ENCODE measurements at regions not wholly inside any gene's neighbourhood (a gene's known extent, or its start where the extent isn't known, plus 50 kb on each side); places are given as distances from the start of the nearest gene placed in this dataset.

- RAD21 ChIA-PET (ENCODE audit: low non-redundant PET in 1 of 2, low total read pairs in 2 of 2, uncharacterized antibody in 2 of 2, unreplicated experiment in 2 of 2), result no interaction called here
- H2AFZ ChIP-seq (ENCODE audit: low read depth, low read length, poor library complexity, severe bottlenecking), result no peak overlapping the region
- H3K9ac ChIP-seq (ENCODE audit: low read length), result no peak overlapping the region
- no peaks in the 10 kb centered on the region for H4K20me1 ChIP-seq (ENCODE audit: insufficient read depth)
- no peaks in the 10 kb centered on the region for H3K79me2 ChIP-seq (ENCODE audit: insufficient read depth, low read length)
- H3K9me2 ChIP-seq (ENCODE audit: insufficient read depth), result no peaks in the 10 kb centered on the region
- H3K27me3 ChIP-seq (ENCODE audit: insufficient read depth, low read length), result no peaks in the 10 kb centered on the region
- no peaks in the 10 kb centered on the region for H3K36me3 ChIP-seq (ENCODE audit: control insufficient read depth in 1 of 2, insufficient read depth in 2 of 2, low read length in 2 of 2)
- H3K9me3 ChIP-seq (ENCODE audit: control insufficient read depth in 1 of 2, insufficient read depth in 1 of 2, low read depth in 1 of 2, low read length in 2 of 2), result no peaks in the 10 kb centered on the region
- no peak for DNase-seq (ENCODE audit: low read depth, low spot score)
- H3K4me2 ChIP-seq (ENCODE audit: low read length), result no peak overlapping the region
- no peak overlapping the region for H3K27ac ChIP-seq (ENCODE audit: low read depth, low read length)
- no peak for ATAC-seq
- no TSS peak for BruUV-seq (replicated peaks)
- POLR2A ChIA-PET, result no interaction called here
- no peak for TF ChIP-seq TCF7L2 (IDR thresholded peaks at IDR 0.05; ENCODE audit: borderline replicate concordance, extremely low read depth, insufficient read depth, insufficient read length)
- no peaks in the 10 kb centered on the region for H3K4me1 ChIP-seq (ENCODE audit: control insufficient read depth in 1 of 2, insufficient read depth in 2 of 2, low read length in 2 of 2)
- H3K4me3 ChIP-seq (replicated peaks in 1 of 2; ENCODE audit: low read depth in 1 of 2, low read length in 2 of 2), result no peak overlapping the region
- CTCF ChIA-PET, result no interaction called here
- intact Hi-C loops (cut with micrococcal nuclease), result no loop called here
Measured at GRCh38 chrX:42531441-42531840, 246.5 kb downstream of the PPP1R2C start.

- Histone ChIP-seq H3K9me2 (ENCODE audit: insufficient read depth) (no peaks in the 10 kb centered on the region), H3K27me3 (ENCODE audit: insufficient read depth, low read length) (no peaks in the 10 kb centered on the region), H3K4me1 (ENCODE audit: control insufficient read depth in 1 of 2, insufficient read depth in 2 of 2, low read length in 2 of 2) (peaks cover 0 to under 1% of the 10 kb centered on the region in 2 experiments; a peak in 1 of 4 replicates), H3K36me3 (ENCODE audit: control insufficient read depth in 1 of 2, insufficient read depth in 2 of 2, low read length in 2 of 2) (no peaks in the 10 kb centered on the region), H2AFZ (ENCODE audit: low read depth, low read length, poor library complexity, severe bottlenecking) (no peak overlapping the region), H3K9ac (ENCODE audit: low read length) (no peak overlapping the region), H3K9me3 (ENCODE audit: control insufficient read depth in 1 of 2, insufficient read depth in 1 of 2, low read depth in 1 of 2, low read length in 2 of 2) (no peaks in the 10 kb centered on the region), H3K4me3 (replicated peaks in 1 of 2; ENCODE audit: low read depth in 1 of 2, low read length in 2 of 2) (no peak overlapping the region), H3K4me2 (ENCODE audit: low read length) (no peak overlapping the region), H4K20me1 (ENCODE audit: insufficient read depth) (no peaks in the 10 kb centered on the region), H3K79me2 (ENCODE audit: insufficient read depth, low read length) (no peaks in the 10 kb centered on the region), H3K27ac (ENCODE audit: low read depth, low read length) (no peak overlapping the region)
- ATAC-seq (no peak), DNase-seq (ENCODE audit: low read depth, low spot score) (no peak)
- BruUV-seq (replicated peaks), result no TSS peak
- no peak for TF ChIP-seq CEBPB (IDR thresholded peaks at IDR 0.05; ENCODE audit: low read depth)
- TF ChIP-seq RAD21 (IDR thresholded peaks at IDR 0.05; ENCODE audit: low read depth), result 0 out of 2 replicates have a peak, but pooled peaks have one; percentile 12
- no peak for TF ChIP-seq CBX3 (IDR thresholded peaks at IDR 0.05; ENCODE audit: low read depth)
- intact Hi-C loops (cut with micrococcal nuclease), result no loop called here
- CTCF ChIA-PET, result no interaction called here
- POLR2A ChIA-PET, result no interaction called here
- RAD21 ChIA-PET (ENCODE audit: low non-redundant PET in 1 of 2, low total read pairs in 2 of 2, uncharacterized antibody in 2 of 2, unreplicated experiment in 2 of 2), result no interaction called here
Measured at GRCh38 chrX:42530027-42530426, 247.9 kb downstream of the PPP1R2C start.
